ENCODE measurements at regions not wholly inside any gene's neighbourhood (a gene's known extent, or its start where the extent isn't known, plus 50 kb on each side); places are given as distances from the start of the nearest gene placed in this dataset.

DNA sequence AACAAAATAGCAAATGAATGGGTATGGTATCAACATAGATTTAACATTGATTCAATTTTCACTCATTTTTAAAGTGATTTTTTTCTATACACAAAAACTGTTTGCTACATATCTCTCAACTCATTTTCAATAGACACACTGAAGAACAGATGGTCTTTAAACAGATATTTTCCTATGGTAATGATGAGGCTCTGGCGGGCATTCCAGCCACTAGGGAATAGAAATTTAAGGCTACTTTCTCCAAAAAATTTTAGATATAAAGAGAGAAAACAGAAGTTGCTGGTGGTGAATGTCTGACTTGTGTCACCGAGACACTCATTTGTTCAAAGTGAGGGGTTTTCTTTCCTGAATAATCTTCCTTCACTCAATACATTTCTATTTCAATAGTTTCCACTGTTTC, 693.0 kb downstream of the ETS1 start:
- TF ChIP-seq, protein P1, sequence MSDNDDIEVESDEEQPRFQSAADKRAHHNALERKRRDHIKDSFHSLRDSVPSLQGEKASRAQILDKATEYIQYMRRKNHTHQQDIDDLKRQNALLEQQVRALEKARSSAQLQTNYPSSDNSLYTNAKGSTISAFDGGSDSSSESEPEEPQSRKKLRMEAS (IDR thresholded peaks at IDR 0.05; ENCODE audit: insufficient read depth, insufficient read length), result no peak
- TF ChIP-seq FOS (IDR thresholded peaks at IDR 0.05; ENCODE audit: borderline replicate concordance, insufficient read depth, low read length), result no peak

Data from endothelial cell of umbilical vein (primary cell).